Loucy (cell line): ENCODE measurements at regions not wholly inside any gene's neighbourhood (a gene's known extent, or its start where the extent isn't known, plus 50 kb on each side); places are given as distances from the start of the nearest gene placed in this dataset.

Experiments
- H2AFZ ChIP-seq: fragments of 200-600 bp; sonication (generic); 2 replicates; pipeline ENCODE4 v1.6.0; 2016; ENCODE audit warnings: antibody characterized with exemption, mild to moderate bottlenecking, low read length, moderate library complexity
- H3F3A ChIP-seq: fragments of 200-600 bp; 2 replicates; pipeline ENCODE4 v1.6.0; 2016; ENCODE audit warnings: antibody characterized with exemption, low read depth, mild to moderate bottlenecking
- H3K27me3 ChIP-seq: fragments of 200-600 bp; sonication (generic); 2 replicates; pipeline ENCODE4 v1.6.1; 2014; ENCODE audit warnings: low read length, mild to moderate bottlenecking; ENCODE audit not compliant: insufficient read depth, poor library complexity, severe bottlenecking
- H3K36me3 ChIP-seq: fragments of 200-600 bp; sonication (generic); 2 replicates; pipeline ENCODE4 v1.6.1; 2016; ENCODE audit warnings: low read length; ENCODE audit not compliant: insufficient read depth
- H3K4me1 ChIP-seq: fragments of 200-600 bp; sonication (generic); 2 replicates; pipeline ENCODE4 v1.5.1; 2014; ENCODE audit warnings: low read length, mild to moderate bottlenecking; ENCODE audit not compliant: insufficient read depth, poor library complexity, severe bottlenecking
- H3K4me2 ChIP-seq: fragments of 200-600 bp; sonication (generic); 2 replicates; pipeline ENCODE4 v1.6.0; 2014; ENCODE audit warnings: antibody characterized with exemption, low read length, low read depth, mild to moderate bottlenecking; ENCODE audit not compliant: poor library complexity, severe bottlenecking
- H3K4me3 ChIP-seq: fragments of 200-600 bp; sonication (generic); 2 replicates; pipeline ENCODE4 v1.5.1; 2014; ENCODE audit warnings: low read length, mild to moderate bottlenecking, mixed read lengths; ENCODE audit not compliant: poor library complexity, severe bottlenecking
- H3K79me2 ChIP-seq: fragments of 200-600 bp; sonication (generic); 2 replicates; pipeline ENCODE4 v1.6.1; 2014; ENCODE audit warnings: low read length; ENCODE audit not compliant: insufficient read depth
- H3K9ac ChIP-seq: fragments of 200-600 bp; sonication (generic); 2 replicates; pipeline ENCODE4 v1.6.0; 2014; ENCODE audit warnings: mild to moderate bottlenecking, low read depth, low read length, moderate library complexity; ENCODE audit not compliant: poor library complexity, severe bottlenecking
- H3K9me2 ChIP-seq: fragments of 200-600 bp; sonication (generic); replicated peaks from 2 replicates; pipeline ENCODE4 v1.6.1; 2016; ENCODE audit warnings: low read depth, low read length, mixed read lengths
- H3K9me3 ChIP-seq: fragments of 200-600 bp; sonication (generic); 2 replicates; pipeline ENCODE4 v1.6.1; 2014; ENCODE audit warnings: mild to moderate bottlenecking, antibody characterized with exemption, low read length, low read depth; ENCODE audit not compliant: insufficient read depth
- H4K20me1 ChIP-seq: fragments of 200-600 bp; sonication (generic); 2 replicates; pipeline ENCODE4 v1.6.0; 2014; ENCODE audit warnings: antibody characterized with exemption, low read length, mild to moderate bottlenecking; ENCODE audit not compliant: insufficient read depth, poor library complexity, severe bottlenecking
- EZH2phosphoT487 ChIP-seq: fragments of 200-600 bp; IDR thresholded peaks from 2 replicates; pipeline ENCODE4 v1.6.1; 2018; ENCODE audit warnings: antibody characterized with exemption, mild to moderate bottlenecking, moderate library complexity, borderline replicate concordance
- TF ChIP-seq, protein P1 (sequence below): fragments of 200-600 bp; sonication (generic); conservative IDR thresholded peaks from 2 replicates; pipeline ENCODE4 v1.5.1; 2014; ENCODE audit warnings: mild to moderate bottlenecking, antibody characterized with exemption, low read length

- no peak overlapping the region for H2AFZ ChIP-seq
- no peak overlapping the region for H3K4me3 ChIP-seq
- no peaks in the 10 kb centered on the region for H3K27me3 ChIP-seq
- no peaks in the 10 kb centered on the region for H3K4me1 ChIP-seq
- no peaks in the 10 kb centered on the region for H3K36me3 ChIP-seq
- no peaks in the 10 kb centered on the region for H3K79me2 ChIP-seq
- H3K9me2 ChIP-seq = no peaks in the 10 kb centered on the region
- no peak for TF ChIP-seq EZH2phosphoT487
- TF ChIP-seq, protein P1, sequence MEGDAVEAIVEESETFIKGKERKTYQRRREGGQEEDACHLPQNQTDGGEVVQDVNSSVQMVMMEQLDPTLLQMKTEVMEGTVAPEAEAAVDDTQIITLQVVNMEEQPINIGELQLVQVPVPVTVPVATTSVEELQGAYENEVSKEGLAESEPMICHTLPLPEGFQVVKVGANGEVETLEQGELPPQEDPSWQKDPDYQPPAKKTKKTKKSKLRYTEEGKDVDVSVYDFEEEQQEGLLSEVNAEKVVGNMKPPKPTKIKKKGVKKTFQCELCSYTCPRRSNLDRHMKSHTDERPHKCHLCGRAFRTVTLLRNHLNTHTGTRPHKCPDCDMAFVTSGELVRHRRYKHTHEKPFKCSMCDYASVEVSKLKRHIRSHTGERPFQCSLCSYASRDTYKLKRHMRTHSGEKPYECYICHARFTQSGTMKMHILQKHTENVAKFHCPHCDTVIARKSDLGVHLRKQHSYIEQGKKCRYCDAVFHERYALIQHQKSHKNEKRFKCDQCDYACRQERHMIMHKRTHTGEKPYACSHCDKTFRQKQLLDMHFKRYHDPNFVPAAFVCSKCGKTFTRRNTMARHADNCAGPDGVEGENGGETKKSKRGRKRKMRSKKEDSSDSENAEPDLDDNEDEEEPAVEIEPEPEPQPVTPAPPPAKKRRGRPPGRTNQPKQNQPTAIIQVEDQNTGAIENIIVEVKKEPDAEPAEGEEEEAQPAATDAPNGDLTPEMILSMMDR = no peak
- H3F3A ChIP-seq = no peaks in the 10 kb centered on the region
- no peak overlapping the region for H3K9ac ChIP-seq
- H3K9me3 ChIP-seq = no peaks in the 10 kb centered on the region
- no peaks in the 10 kb centered on the region for H4K20me1 ChIP-seq
- no peak overlapping the region for H3K4me2 ChIP-seq
Observed at GRCh38 chr19:30677702-30678101, 305.5 kb downstream of the ZNF536 start.

DNA sequence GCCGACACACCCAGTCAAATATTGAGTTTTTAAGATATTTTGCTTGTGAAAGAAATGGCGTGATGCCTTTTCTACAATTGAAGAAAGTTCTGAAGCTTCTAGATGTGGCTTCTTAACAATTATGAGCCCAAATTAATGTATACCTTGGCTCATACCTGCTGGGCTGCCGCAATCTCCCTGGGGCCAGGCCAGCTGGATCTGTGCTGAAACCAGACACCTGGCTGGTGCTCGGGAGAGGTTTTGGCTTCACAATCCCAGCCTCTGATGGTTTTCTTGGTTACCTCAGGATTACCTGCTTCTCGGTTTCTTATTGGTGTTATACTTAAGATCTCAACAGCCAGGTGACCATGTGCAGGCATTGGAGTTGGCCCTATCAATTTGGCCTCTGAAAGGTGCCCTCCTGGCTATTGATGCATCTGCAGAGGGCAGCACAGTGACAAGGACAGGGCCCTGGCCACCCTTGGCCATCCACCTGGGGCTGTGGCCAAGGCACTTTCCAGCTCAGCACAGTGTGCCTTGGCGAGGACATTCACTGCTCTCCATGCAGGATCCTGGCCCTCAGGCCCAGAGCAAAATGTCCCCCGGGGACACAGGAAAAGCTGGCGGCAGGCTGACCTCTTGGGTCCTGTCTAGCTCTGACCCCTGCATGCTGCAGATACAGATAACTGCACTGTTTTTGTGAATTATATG is 305.0 kb downstream of the ZNF536 start:
- H3K4me1 ChIP-seq = no peaks in the 10 kb centered on the region
- no peak overlapping the region for H3K4me2 ChIP-seq
- no peaks in the 10 kb centered on the region for H3K9me3 ChIP-seq
- H3F3A ChIP-seq = no peaks in the 10 kb centered on the region
- H2AFZ ChIP-seq = no peak overlapping the region
- no peaks in the 10 kb centered on the region for H3K79me2 ChIP-seq
- no peak overlapping the region for H3K4me3 ChIP-seq
- H3K36me3 ChIP-seq = no peaks in the 10 kb centered on the region
- H4K20me1 ChIP-seq = no peaks in the 10 kb centered on the region
- H3K9me2 ChIP-seq = no peaks in the 10 kb centered on the region
- TF ChIP-seq EZH2phosphoT487 = no peak
- TF ChIP-seq, protein P1 = no peak
- H3K27me3 ChIP-seq = no peaks in the 10 kb centered on the region
- H3K9ac ChIP-seq = no peak overlapping the region

DNA sequence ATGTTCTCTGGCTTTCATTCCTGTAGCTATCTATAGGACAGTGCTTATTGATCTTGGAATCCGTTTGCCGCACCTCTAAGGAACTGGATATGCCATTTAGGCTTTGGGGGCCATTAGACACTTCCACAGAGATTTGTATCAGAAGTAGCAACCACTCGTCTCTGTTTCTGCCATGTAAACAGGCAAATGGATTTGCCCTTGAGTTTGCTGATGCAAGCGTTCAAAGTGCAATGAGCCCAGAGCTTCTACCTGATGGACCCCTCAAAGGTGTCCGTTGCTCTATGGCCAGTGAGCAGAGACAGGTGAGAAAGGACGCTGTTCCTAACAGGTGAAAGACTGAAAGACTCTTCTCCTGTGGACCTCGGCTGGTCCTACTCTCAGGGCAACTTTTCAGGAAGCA is 302.9 kb downstream of the ZNF536 start:
- H3F3A ChIP-seq = no peaks in the 10 kb centered on the region
- H3K4me1 ChIP-seq = no peaks in the 10 kb centered on the region
- no peaks in the 10 kb centered on the region for H3K36me3 ChIP-seq
- no peaks in the 10 kb centered on the region for H4K20me1 ChIP-seq
- no peak overlapping the region for H3K4me3 ChIP-seq
- no peaks in the 10 kb centered on the region for H3K27me3 ChIP-seq
- no peak overlapping the region for H3K9ac ChIP-seq
- TF ChIP-seq EZH2phosphoT487 = no peak
- TF ChIP-seq, protein P1 = no peak
- H2AFZ ChIP-seq = no peak overlapping the region
- H3K9me2 ChIP-seq = no peaks in the 10 kb centered on the region
- H3K79me2 ChIP-seq = no peaks in the 10 kb centered on the region
- no peaks in the 10 kb centered on the region for H3K9me3 ChIP-seq
- no peak overlapping the region for H3K4me2 ChIP-seq
